SW480 (cell line): ENCODE measurements at regions not wholly inside any gene's neighbourhood (a gene's known extent, or its start where the extent isn't known, plus 50 kb on each side); places are given as distances from the start of the nearest gene placed in this dataset.
"Not testable (repeated sequence)": the region's sequence is repeated elsewhere in the genome, so short reads cannot be mapped to it uniquely, and the experiment has no call there.

ENCODE experiments used
- DNase-seq: peaks from one replicate; pipeline ENCODE4 v3.0.0-alpha.2; 2016; ENCODE audit warnings: low spot score

DNA sequence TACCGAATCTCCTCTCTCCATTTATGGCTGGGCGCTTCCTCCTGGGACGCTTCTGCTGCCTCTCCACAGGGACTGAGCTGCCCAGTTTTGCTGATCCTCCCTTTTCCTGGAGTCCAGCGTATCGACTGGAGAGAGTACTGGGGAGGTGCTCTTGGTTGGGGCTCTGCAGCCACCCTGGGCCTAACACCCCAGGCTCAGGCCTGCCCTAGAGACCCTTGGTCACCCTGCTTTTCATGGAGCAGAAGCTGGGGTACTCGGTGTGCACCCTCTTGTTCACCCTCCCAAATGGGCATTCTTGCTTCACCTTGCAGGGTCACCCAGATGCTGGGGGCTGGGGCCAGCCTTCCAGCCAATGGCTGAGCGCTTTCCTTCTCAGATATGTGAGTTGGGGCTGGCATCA lies 88.8 kb upstream of the RET start:
- no peak for DNase-seq

DNA sequence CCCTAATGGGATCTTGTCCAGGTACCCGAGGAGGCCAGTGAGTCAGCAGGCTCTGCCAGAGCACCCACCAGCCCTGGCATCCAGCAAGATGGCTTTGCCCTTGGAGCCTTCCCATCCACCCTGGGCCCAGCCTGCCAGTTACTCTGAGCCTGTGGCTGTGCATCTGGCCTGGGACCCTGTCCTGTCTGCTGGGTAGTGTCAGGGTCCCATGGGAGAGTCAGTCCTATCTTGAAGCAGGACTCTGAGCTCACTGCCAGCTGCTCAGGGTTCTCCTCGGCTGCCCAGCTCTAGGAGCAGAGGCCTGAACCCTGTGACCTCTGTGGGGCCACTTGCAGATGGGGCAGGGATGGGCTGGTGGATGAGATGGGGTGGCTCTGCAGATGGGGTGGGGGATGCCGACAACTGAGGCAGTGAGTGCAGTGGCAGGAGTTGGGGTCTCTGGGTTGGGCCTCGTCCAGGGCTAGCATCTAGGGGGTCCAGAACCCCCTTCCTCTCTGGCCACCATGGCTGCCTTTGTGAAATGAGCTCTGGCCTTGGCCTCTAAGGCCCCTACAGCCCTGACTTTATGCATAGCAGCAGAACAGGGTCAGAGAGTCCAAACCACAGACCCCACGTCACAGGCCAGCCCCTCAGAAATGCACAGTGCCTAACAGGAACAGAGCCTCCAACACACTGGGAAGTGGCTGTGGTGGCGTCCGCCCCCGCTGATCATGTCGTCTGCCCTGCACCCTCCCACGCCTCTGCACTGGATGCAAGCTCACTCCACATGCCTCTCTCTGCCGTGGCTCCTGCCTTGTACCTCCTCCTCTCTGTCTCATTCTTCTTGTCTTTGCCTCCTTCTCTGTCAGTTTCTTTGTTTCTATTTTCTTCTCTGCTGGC lies 88.1 kb upstream of the RET start:
- DNase-seq: no peak

DNA sequence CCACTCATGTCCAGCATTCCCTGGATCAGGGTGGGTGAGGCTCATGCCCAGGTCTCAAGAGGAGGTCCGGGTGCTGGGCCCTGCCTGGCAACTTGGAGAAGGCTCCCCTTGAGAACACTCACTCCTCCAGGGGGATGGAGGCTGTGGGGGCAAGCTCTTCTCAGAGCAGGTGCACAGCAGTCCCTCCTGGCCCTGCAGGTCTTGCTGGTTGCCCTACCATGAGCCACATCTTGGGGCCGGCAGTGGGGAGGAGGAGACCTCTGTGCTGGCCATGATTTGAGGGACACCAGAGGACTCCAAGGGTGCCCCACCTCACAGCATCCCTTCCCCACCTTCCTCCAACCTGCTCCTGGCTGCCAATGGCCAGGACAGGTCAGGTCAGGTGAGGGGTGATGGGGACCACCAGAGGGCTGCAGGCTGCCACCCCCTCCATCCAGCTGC lies 87.4 kb upstream of the RET start:
- DNase-seq: no peak

DNA sequence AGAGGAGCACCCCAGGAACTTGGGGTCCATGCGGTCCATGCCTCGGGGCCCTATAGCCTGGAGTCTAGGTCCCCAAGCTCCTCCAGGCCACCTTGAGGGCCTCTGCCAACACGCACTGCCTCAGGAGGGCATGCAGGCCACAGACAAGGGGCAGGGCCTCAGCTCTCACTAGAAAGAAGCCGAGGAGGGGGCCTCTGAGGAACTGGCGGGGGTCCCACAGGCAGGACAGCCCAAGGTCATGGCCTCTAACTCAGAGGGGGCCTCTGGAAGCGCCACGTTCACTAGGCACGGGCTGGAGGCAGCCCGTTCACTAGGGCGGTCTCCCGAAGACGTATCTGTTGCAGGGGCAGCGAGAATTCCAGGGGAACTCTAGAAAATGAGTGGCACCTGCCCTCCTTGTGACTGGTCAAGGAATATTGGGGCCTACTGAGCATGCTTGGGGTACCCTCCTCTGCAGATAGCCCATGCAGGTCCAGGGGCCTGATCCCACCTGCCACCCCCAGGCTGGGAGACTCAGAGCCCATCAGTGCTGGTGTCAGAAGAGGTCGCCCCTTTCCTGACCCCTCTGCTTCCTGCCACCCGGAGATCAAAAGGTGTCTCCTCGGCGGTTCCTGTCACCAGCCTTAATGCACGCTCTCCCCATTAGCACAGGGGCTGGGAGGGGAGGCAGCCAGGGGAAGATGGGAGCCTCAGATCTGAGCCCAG lies 86.7 kb upstream of the RET start:
- DNase-seq: no peak

DNA sequence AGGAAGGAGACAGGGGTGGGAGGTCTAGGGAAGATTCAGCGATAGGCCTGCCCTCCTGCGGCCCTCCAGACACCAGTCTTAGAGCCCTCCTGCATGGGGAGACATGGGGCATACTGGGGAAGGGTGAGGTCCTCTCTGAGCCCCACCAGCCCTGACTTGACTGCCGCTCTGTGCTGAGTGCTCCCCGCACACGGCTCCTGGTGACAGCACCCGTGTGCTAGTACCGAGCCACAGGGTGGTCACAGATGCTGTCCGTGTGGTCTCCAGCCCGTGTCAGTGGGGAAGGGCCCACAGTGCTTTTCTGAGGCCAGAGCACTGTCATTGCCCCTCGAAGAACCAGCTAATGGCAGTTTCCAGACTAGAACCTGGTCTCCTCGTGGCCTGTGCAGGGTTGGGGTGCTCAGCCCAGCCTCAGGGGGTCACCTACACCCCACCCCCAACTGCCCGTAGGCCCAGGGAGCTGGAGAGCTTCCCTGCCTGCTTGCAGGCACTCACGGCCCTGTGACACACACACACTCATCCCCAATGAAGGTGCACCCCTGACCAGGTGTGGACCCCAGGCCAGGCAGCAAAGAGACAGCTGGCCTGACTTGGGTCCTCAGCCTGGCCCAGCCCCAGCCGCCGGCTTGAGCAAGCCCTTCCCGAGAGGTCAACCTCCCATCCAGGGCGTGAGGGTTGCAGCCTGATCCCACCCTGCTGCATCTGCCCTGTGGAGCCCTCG lies 86.0 kb upstream of the RET start:
- no peak for DNase-seq

DNA sequence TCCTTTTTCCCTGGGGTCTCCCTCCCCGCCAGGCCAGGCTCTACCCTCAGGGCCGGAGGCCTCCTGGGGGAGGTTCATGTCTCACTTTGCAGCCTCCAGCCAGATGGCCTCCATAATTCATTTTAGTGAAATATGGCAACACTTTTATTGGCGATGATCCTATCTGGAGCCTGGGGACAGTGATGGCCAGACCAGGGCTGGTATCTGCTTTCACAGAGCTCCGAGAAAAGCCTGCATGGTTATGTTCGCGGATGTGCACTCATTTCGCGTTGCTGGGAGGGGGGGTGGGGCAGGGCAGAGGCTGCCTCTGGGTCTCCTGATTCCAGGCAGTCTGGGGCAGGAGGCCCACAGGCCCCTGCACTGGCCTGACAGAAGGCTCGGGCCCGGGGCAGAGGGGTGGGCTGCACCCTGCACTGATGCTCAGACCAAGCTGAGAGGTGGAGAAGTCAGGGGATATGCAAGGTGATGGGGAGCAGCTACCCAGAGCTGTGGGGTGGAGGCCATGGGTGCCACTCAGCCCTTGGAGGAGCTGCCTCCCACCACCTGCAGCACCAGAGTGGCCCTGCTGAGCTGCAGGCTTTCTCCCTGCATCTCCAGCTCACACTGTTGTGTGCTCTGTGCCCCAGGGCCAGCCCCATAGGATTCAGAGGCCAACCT lies 85.3 kb upstream of the RET start:
- DNase-seq: no peak

DNA sequence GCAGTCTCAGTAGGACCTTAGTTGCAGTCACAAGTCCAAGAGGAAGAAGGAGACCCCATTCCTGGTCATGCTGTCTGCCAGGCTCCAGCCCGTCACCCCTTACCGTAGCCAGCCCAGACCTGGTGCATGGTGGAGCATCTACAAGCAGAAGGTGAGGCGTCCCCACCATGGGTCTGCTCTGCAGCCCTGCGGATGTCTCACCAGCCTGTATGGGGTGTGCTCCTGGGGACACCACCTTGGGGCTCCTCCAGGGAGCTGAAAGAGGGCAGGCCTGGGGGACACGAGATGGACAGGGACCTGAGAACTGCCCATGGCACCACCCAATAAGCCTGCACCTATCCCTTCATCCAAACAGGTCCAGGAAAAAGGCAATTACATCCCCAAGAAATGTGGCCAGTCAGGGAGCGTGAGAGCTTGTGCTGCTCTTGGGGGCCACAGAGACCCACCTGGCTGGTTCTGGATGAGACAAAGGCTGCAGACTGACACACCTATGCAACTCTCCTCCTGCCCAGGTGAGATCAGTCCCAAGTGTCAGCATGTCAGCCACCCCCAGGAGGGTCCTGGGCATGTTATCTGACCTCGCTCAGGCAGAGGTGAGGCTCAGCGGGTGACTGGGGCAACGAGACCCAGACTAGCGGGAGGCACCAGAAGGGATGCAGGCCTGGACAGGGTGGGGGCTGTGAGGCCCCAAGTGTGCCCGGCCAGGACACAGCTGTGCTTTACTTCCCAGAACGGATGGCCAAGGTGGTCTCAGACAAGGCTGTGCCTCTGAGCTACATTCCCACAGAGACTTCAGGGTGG lies 84.5 kb upstream of the RET start:
- DNase-seq: no peak

DNA sequence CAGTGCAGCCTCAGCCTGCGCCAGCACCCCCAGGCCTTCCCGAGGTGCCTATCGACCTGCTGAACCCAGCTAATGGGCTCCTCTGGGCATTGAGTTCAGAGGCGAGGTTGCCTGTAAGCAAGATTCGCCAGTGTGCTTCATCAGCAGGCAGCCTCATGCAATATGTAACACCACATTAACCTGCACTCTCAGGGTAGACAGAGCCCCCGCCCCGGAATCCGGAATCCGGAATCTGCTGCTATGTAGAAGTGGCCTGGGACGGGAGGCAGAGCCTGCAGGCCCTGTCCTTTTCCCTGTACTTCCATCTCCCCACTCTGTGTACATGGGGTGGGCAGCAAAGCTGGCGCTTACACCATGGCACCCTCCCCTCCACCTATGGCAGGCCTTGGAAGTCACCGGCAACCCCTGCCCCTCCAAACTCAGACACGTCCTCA lies 83.9 kb upstream of the RET start:
- no peak for DNase-seq

DNA sequence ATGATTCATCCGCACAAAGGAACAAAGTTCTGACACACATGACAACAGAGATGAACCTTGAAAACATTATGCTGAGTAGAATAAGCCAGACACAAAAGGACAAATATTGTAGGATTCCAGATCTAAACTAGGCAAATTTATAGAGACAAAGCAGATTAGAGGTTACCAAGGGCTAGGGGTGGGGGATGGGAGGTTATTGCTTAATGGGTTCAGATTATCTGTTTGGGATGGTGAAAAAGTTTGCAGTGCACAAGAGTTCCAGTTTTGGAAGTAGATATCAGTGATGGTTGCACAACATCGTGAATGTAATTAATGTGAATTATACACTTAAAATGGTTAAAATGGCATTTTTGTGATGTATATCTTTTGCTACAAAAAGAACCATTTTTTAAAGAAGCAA lies 82.0 kb upstream of the RET start:
- DNase-seq: not testable (repeated sequence)

DNA sequence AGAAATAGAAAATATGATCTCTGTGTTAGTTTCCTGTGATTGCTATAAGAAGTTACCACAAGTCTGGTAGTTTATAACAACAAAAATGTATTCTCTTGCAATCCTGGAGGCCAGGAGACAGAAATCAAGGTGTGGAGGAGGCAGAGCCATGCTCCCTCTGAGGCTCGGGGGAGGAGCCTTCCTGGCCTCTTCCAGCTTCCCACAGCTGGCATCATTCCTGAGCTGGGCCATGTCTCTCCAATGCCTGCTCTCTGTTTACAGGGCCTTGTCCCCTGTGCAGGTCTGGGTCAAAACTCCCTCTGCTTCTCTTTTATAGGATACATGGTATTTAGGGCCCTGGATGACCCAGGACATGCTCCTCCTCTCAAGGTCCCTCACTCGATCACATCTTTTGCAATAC lies 81.3 kb upstream of the RET start:
- DNase-seq: no peak

DNA sequence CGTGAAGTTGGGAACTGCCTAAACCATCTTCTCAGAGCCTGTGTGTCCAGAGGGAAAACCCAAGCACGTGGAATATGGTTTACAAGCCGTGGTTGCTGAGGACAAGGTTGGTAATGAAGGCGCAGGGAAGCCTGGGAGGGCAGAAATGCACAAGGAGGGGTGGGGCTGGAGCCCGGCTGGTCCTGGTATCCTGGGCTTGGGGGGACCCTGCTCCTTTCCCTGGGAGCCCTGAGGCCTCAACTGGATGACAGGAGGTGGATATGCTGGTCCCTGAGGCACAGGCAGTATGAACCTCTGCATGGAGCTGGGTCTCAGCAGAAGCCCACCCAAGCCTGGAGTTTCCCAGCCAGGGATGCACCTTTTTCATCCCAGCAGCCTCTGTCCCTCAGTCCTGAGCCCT lies 80.3 kb upstream of the RET start:
- DNase-seq: no peak

DNA sequence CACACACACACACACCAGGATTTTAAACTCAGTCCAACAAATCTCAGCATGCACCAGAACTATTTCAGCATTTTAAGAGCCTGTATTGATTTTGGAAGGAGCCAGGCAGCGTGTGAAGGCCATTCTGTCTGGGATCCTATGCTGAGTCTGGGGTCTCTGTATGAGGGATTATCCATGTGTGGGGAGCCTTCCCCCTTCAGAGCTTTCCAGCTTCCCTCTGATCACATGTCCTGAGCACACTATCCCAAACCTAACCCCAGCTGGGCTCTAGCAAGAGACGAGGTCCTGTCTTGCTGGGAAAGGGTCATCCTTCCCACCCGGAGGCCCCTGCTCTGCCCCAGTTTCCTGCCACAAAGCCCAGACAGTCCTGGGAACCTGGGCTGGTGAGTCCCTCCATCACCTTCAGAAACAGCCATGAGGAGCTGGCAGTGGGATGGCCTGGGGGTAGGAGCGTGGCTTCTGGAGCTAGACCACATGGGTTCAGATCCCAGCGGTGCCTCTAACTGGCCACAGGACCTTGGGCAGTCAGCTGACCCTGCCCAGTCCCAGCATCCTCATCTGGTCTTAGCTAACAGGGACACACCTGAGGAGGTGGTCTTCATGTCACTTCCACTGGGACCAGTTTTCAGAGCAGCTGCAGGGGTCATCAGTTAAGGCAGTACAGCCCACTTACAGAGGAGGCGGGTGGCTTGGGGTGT lies 79.6 kb upstream of the RET start:
- no peak for DNase-seq

DNA sequence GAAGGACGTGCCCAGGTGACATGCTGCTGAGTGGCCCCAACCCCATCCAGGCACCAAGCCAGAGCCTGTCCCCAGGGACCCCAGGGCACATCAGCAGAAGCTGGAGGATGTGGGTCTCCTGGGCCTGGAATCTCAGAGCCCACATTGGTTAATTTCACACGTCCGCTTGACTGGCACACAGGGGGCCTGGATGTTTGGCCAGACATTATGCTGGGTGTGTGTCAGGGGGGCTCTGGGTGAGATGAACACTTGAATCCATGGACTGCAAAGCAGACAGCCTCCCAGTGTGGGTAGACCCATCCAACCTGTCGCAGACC lies 79.1 kb upstream of the RET start:
- DNase-seq: no peak

DNA sequence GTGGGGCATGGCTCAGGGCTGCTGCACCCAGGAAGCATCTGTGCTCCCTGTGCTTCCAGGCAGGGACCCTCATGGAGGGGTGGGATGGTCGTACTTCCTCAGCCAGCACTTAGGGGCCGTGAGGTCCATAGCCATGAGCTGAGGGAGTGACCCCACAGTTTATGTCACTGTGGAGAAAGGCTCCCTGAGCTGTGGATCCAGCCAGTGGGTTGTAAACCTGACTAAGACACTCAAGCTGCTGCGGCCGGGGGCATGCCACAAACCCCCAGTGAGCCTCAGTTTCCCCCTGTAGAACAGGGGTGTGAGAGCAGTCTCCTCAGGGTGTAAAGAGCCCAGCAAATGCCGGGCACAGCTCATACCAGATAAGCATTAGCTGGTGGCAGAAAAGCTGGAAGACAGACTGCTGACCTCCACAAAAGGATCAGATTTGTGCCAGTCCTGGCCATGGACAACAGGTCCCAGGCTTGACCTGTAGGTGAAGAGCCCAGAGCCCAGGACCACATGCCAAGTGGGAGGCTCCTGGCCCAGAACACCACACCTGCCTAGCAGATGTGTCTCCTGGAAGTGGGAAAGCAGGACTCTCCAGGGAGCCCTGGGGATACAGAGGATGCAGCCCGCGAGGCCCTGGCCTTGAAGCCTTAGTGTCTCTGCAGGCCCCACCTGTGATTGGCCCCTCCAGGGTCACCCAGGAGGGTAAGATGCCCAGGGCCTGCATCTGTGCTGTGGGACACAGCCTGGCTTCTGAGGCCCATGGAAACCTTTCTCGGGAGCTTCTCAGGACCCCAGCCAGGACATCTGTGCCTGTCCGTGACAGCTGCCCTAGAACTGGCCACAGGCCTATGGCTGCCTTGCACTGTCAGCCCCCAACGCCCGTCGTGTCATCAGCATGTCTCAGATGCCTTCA lies 78.1 kb upstream of the RET start:
- DNase-seq: no peak

DNA sequence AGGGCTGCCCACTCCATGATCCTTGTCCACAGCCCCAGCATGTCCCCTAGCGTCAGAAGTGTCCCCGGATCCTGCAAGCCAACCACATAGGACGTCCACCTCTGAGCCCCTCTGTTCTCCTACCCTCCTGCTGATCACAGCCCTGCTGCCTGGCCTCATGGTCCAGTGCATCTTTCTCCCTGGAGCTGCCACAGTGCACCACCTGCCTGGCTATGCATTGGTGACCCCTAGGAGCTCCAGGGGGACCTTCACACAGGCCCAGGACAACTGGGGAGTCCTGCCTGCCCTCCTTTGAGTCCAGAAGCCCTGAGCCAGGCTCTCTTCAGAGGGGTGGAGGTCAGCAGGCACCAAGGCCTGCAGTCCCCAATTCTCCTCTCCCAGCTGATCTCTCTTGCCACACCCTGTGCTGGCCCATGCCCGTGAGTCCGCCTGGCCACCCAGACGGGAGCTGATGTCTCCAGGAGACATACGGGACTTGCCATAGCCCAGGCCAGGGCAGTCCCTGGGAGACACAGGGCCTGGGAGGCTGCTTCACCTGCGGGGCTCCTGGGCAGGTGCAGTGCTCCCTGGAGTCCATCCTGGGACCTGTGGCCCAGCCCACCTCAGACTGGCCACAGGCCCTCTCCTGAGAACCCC lies 77.4 kb upstream of the RET start:
- no peak for DNase-seq

DNA sequence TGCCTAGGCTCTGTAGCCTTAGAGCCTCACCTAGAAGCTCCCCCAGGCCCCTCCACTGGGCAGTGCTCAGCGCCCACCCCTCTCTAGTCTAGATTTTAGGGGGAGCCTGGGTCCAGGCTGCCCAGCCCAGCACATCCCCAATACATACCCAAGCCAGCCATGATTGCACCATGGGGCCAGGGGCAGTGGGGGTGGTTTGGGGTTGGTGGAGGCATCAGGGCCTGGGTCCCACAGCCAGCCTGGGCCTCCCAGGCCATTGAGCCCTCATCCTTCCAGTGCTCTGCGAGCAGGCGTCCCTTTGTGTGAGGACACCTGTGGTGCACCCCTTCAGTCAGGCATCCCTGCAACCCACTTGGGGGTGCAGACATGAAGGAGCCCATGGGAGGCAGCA lies 76.9 kb upstream of the RET start:
- DNase-seq: no peak

DNA sequence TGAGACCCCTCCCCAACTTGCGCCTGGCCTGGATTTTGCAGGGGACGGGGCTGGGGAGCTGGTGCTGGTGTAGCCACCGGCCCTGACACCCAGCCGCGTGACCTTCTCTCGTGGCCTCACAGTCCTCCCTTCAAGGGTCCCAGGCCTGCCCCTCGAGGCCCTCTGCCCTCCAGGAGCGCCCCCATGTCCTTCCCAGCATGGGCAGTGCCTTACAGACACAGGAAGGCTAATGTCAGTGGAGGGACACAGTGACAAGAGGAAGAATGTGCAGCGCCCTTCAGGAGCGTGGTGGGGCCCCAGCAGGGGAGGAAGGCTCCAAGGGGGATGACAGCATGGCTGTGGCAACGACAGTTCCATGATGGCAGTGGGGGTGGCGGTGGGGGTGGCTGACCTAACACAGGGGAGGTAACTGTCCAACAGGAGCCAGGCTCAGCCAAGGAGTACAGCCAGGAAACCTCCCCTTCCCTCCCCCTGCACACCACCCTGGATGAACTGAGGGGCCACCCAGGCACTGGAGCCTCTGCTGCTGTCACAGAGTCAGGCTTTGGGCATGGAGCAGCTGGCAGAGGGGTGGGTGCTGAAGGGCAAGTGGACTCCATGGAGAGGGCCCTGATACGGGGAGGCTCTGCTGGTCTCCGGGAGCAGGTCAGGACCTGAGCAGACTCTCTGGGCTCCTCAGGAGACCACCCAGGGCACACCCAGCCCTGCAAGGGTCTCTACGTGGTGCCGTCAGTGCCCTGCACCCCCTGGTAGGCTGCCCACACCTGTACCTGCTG lies 76.0 kb upstream of the RET start:
- no peak for DNase-seq

DNA sequence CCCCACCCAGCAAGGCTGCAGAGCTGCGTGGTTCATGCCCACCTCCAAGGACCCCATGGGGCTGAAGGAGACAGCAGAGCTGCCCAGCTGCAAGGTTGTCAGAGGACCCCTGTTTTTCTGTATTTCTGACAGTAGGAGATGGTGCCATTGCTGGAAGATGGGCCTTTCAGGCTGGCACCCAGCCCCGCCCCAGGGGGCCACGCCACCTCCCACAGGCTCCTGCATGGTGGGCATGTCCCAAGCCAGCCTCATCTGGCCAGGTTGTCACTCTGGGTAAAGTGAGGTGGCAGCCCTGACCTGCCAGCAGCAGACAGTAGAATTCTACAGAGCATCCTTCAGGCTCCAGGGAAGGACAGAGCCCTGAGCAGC lies 75.5 kb upstream of the RET start:
- no peak for DNase-seq

DNA sequence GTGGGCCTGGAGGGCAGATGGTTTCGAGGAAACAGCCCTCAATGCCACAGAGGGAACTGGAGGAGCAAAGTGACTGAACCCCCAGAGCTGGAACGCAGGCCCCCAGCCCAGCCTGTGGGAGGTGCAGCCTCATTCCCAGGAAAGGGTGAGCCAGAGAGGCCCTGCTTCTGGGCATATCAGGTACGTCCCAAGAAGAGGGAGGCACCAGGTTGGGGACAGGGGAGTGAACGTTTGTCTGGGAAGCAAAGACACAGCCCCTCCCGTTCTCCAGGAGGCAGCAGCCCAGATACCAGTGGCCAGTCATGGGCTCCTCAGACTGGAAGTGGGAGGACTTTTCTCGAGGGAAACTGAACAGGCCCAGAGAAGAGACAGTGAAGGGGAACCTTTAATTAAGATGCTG lies 74.3 kb upstream of the RET start:
- DNase-seq: no peak
